ENCODE measurements at regions not wholly inside any gene's neighbourhood (a gene's known extent, or its start where the extent isn't known, plus 50 kb on each side); places are given as distances from the start of the nearest gene placed in this dataset.

DNA sequence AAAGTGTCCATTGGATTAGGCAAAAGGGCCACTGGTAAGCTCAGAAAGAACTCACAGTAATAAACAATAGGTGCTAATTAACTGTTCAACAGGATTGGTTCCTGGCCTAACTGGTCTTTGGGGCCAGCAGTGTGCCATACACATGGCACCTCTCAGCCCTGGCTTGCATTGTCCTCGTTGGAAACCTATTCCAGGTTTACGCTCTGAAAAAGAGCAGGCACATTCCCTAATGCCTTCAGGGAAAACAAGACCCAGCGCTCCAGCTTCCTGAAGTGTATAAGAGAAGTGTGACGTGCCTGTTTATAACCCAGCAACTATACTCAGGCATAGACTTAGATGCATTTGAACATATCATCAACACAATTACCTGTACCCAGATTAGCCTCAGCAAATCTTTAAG lies 51.9 kb upstream of the RBM47 start:
- POLR2A ChIA-PET: interaction anchor here (0.6 kb wide), 1 partner anchor 1805 kb away, joined by 3 read pairs; no protein-coding TSS in a partner anchor
- FAIRE-seq (no peak), DNase-seq (ENCODE audit: low read depth, low spot score) (no peak)
- H3K9me1 ChIP-seq (replicated peaks; ENCODE audit: control insufficient read depth, extremely low read depth, insufficient read depth, low read length): no peaks in the 10 kb centered on the region
- CTCF ChIA-PET: interaction anchor here (0.9 to 1.4 kb wide), 3 partner anchors 9 to 19 kb away, joined by 3 to 5 read pairs (median 4); no protein-coding TSS in a partner anchor
- H3K36me3 ChIP-seq (ENCODE audit: control insufficient read depth in 2 of 2, extremely low read depth in 1 of 2, insufficient read depth in 2 of 2, low read length in 2 of 2): no peaks in the 10 kb centered on the region
- no peak overlapping the region for H3K27ac ChIP-seq (ENCODE audit: insufficient read depth, low read depth, low read length)
- intact Hi-C loops (cut with micrococcal nuclease) (no loop called here), dilution Hi-C loops (cut with MboI; ENCODE audit: extremely low pct_ligation_motif_present, low sequenced_read_pairs) (no loop called here)
- H3K9ac ChIP-seq (replicated peaks; ENCODE audit: extremely low read depth, insufficient read depth, low read length): no peak overlapping the region
- peaks cover 2 to 6% of the 10 kb centered on the region in 2 experiments for H3K27me3 ChIP-seq (ENCODE audit: control insufficient read depth in 2 of 2, insufficient read depth in 2 of 2, low read length in 2 of 2)
- H4K20me1 ChIP-seq (replicated peaks; ENCODE audit: control insufficient read depth, extremely low read depth, insufficient read depth, low read length): no peaks in the 10 kb centered on the region
- no peak overlapping the region for H2AFZ ChIP-seq (ENCODE audit: low read depth, low read length)
- H3K4me2 ChIP-seq (ENCODE audit: insufficient read depth, low read length): no peak overlapping the region
- no peak overlapping the region for H3K4me3 ChIP-seq (replicated peaks in 1 of 3; ENCODE audit: insufficient read depth in 1 of 3, low read depth in 1 of 3, low read length in 3 of 3)
- no peaks in the 10 kb centered on the region for H3K4me1 ChIP-seq (ENCODE audit: control insufficient read depth, extremely low read depth, insufficient read depth, low read length)
- H3K9me3 ChIP-seq (replicated peaks; ENCODE audit: control insufficient read depth, insufficient read depth, low read length): no peaks in the 10 kb centered on the region
- TF ChIP-seq EZH2 (IDR thresholded peaks at IDR 0.05; ENCODE audit: borderline replicate concordance, low read depth, low read length, severe bottlenecking): no peak
- no peak for TF ChIP-seq JUN (IDR thresholded peaks at IDR 0.05; ENCODE audit: borderline replicate concordance, insufficient read depth, insufficient read length, low read depth)
- TF ChIP-seq POLR2A (IDR thresholded peaks at IDR 0.05; ENCODE audit: low read depth, low read length): no peak
- no peak for TF ChIP-seq FOS (IDR thresholded peaks at IDR 0.05; ENCODE audit: borderline replicate concordance, insufficient read depth, low read length)
- TF ChIP-seq MYC (IDR thresholded peaks at IDR 0.05; ENCODE audit: low read depth, low read length): no peak
- TF ChIP-seq GATA2 (IDR thresholded peaks at IDR 0.05; ENCODE audit: insufficient read depth, insufficient read length, low read depth, low read length): no peak
- no peak for TF ChIP-seq POLR2AphosphoS5 (IDR thresholded peaks at IDR 0.05; ENCODE audit: insufficient read depth, low read depth, low read length)
- TF ChIP-seq, protein P1, sequence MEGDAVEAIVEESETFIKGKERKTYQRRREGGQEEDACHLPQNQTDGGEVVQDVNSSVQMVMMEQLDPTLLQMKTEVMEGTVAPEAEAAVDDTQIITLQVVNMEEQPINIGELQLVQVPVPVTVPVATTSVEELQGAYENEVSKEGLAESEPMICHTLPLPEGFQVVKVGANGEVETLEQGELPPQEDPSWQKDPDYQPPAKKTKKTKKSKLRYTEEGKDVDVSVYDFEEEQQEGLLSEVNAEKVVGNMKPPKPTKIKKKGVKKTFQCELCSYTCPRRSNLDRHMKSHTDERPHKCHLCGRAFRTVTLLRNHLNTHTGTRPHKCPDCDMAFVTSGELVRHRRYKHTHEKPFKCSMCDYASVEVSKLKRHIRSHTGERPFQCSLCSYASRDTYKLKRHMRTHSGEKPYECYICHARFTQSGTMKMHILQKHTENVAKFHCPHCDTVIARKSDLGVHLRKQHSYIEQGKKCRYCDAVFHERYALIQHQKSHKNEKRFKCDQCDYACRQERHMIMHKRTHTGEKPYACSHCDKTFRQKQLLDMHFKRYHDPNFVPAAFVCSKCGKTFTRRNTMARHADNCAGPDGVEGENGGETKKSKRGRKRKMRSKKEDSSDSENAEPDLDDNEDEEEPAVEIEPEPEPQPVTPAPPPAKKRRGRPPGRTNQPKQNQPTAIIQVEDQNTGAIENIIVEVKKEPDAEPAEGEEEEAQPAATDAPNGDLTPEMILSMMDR (IDR thresholded peaks at IDR 0.05; ENCODE audit: extremely low read depth in 1 of 2, insufficient read depth in 1 of 2, low read depth in 1 of 2, low read length in 2 of 2): no peak
- TF ChIP-seq, protein P2, sequence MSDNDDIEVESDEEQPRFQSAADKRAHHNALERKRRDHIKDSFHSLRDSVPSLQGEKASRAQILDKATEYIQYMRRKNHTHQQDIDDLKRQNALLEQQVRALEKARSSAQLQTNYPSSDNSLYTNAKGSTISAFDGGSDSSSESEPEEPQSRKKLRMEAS (IDR thresholded peaks at IDR 0.05; ENCODE audit: insufficient read depth, insufficient read length): no peak
- no peaks in the 10 kb centered on the region for H3K79me2 ChIP-seq (ENCODE audit: control insufficient read depth, insufficient read depth, low read length)
- BruUV-seq (replicated peaks): no TSS peak

Data from endothelial cell of umbilical vein (primary cell).